ENCODE measurements at regions not wholly inside any gene's neighbourhood (a gene's known extent, or its start where the extent isn't known, plus 50 kb on each side); places are given as distances from the start of the nearest gene placed in this dataset.
"Not testable (repeated sequence)": the region's sequence is repeated elsewhere in the genome, so short reads cannot be mapped to it uniquely, and the experiment has no call there.

DNA sequence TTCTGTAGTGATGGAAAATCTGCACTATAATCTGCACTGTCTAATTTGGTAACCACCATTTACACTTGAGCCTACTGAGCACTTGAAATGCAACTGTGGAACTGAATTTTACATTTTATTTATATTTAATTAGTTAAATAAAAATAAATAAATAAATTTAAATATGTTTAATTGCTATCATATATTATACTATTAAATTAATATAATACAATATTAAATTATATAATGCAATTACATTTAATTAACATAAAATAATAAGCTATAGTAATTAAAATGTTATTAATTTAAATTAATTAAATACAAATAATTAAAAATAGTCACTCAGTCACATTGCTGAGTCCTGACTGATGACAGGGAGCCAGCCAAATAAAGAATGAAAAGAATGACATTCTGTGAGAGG is 170.2 kb upstream of the F9 start:
- Histone ChIP-seq H3K9me3 (ENCODE audit: control insufficient read depth in 5 of 5, low read length in 5 of 5) (no peaks in the 10 kb centered on the region), H3K4me3 (ENCODE audit: low read depth in 1 of 5, low read length in 5 of 5) (no peak overlapping the region), H3K27me3 (ENCODE audit: control insufficient read depth in 5 of 5, insufficient read depth in 4 of 5, low read length in 5 of 5) (peaks cover 0 to 2% (median 0%) of the 10 kb centered on the region in 5 donors), H3K27ac (ENCODE audit: low read depth, low read length) (no peak overlapping the region), H3K36me3 (ENCODE audit: control insufficient read depth in 5 of 5, insufficient read depth in 5 of 5, low read length in 5 of 5) (no peaks in the 10 kb centered on the region), H3K4me1 (ENCODE audit: control insufficient read depth in 5 of 5, insufficient read depth in 5 of 5, low read length in 5 of 5) (no peaks in the 10 kb centered on the region), H3K9ac (ENCODE audit: low read length in 5 of 5) (no peak overlapping the region)

DNA sequence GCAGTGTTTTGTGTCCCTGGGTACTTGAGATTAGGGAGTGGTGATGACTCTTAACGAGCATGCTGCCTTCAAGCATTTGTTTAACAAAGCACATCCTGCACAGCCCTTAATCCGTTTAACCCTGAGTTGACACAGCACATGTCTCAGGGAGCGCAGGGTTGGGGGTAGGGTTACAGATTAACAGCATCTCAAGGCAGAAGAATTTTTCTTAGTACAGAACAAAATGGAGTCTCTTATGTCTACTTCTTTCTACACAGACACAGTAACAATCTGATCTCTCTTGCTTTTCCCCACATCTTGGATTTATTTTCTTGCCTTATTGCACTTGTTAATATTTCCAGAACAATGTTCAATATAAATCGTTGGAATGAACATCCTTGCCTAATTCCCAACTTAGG is 187.9 kb upstream of the F9 start:
- H3K9me3 ChIP-seq (ENCODE audit: control insufficient read depth in 5 of 5, low read length in 5 of 5); H3K27me3 ChIP-seq (ENCODE audit: control insufficient read depth in 5 of 5, insufficient read depth in 4 of 5, low read length in 5 of 5); H3K27ac ChIP-seq (ENCODE audit: low read depth, low read length); H3K4me1 ChIP-seq (ENCODE audit: control insufficient read depth in 5 of 5, insufficient read depth in 5 of 5, low read length in 5 of 5); H3K36me3 ChIP-seq (ENCODE audit: control insufficient read depth in 5 of 5, insufficient read depth in 5 of 5, low read length in 5 of 5); H3K9ac ChIP-seq (ENCODE audit: low read length in 5 of 5); H3K4me3 ChIP-seq (ENCODE audit: low read depth in 1 of 5, low read length in 5 of 5): not testable (repeated sequence)

DNA sequence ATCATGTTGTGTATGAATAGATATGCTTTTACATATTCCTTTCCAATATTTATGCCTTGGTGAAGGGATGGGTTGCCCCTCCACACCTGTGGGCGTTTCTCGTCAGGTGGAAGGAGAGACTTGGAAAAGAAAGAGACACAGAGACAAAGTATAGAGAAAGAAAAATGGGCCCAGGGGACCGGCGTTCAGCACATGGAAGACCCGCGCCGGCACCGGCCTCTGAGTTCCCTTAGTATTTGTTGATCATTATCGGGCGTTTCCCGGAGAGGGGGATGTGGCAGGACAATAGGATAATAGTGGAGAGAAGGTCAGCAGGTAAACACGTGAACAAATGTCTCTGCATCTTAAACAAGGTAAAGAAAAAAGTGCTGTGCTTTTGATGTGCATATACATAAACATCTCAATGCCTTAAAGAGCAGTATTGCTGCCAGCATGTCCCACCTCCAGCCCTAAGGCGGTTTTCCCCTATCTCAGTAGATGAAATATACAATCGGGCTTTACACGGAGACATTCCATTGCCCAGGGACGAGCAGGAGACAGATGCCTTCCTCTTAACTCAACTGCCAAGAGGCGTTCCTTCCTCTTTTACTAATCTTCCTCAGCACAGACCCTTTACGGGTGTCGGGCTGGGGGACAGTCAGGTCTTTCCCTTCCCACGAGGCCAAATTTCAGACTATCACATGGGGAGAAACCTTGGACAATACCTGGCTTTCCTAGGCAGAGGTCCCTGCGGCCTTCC is 188.5 kb upstream of the F9 start:
- H3K27me3 ChIP-seq (ENCODE audit: control insufficient read depth in 5 of 5, insufficient read depth in 4 of 5, low read length in 5 of 5); H3K27ac ChIP-seq (ENCODE audit: low read depth, low read length); H3K36me3 ChIP-seq (ENCODE audit: control insufficient read depth in 5 of 5, insufficient read depth in 5 of 5, low read length in 5 of 5); H3K4me1 ChIP-seq (ENCODE audit: control insufficient read depth in 5 of 5, insufficient read depth in 5 of 5, low read length in 5 of 5); H3K9me3 ChIP-seq (ENCODE audit: control insufficient read depth in 5 of 5, low read length in 5 of 5); H3K9ac ChIP-seq (ENCODE audit: low read length in 5 of 5); H3K4me3 ChIP-seq (ENCODE audit: low read depth in 1 of 5, low read length in 5 of 5): not testable (repeated sequence)

- H3K27ac ChIP-seq (ENCODE audit: low read depth, low read length) = no peak overlapping the region
- H3K4me3 ChIP-seq (ENCODE audit: low read depth in 1 of 5, low read length in 5 of 5) = no peak overlapping the region
- no peaks in the 10 kb centered on the region for H3K36me3 ChIP-seq (ENCODE audit: control insufficient read depth in 5 of 5, insufficient read depth in 5 of 5, low read length in 5 of 5)
- H3K27me3 ChIP-seq (ENCODE audit: control insufficient read depth in 5 of 5, insufficient read depth in 4 of 5, low read length in 5 of 5) = no peaks in the 10 kb centered on the region
- H3K9me3 ChIP-seq (ENCODE audit: control insufficient read depth in 5 of 5, low read length in 5 of 5) = peaks cover 0 to 11% (median 3%) of the 10 kb centered on the region in 5 donors
- H3K4me1 ChIP-seq (ENCODE audit: control insufficient read depth in 5 of 5, insufficient read depth in 5 of 5, low read length in 5 of 5) = no peaks in the 10 kb centered on the region
- H3K9ac ChIP-seq (ENCODE audit: low read length in 5 of 5) = no peak overlapping the region
These were observed 198.1 kb upstream of the F9 start for GRCh38 chrX:139332441-139332840.

GRCh38 chrX:139327355-139327754 is 203.2 kb upstream of the F9 start:
- Histone ChIP-seq H3K4me1 (ENCODE audit: control insufficient read depth in 5 of 5, insufficient read depth in 5 of 5, low read length in 5 of 5) (no peaks in the 10 kb centered on the region), H3K9me3 (ENCODE audit: control insufficient read depth in 5 of 5, low read length in 5 of 5) (peaks cover 0 to 15% (median 4%) of the 10 kb centered on the region in 5 donors)

DNA sequence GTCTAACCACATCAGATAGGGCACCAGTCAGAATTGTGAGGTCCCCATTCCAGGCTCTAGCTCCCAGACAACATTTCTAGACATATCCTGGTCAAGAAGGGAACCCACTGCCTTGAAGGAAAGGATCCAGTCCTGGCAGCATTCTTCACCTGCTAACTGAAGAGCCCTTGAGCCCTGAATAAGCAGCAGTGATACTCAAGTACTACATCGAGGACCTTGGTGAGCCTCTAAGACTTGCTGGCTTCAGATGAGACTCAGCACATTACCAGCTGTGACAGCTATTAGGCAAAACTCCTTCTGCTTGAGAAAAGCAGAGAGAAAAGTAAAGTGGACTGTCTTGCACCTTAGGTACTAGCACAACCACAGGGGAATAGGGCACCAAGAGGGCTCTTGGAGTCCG is 205.8 kb upstream of the F9 start:
- no peaks in the 10 kb centered on the region for H3K27me3 ChIP-seq (ENCODE audit: control insufficient read depth in 5 of 5, insufficient read depth in 4 of 5, low read length in 5 of 5)
- H3K4me3 ChIP-seq (ENCODE audit: low read depth in 1 of 5, low read length in 5 of 5) = no peak overlapping the region
- H3K36me3 ChIP-seq (ENCODE audit: control insufficient read depth in 5 of 5, insufficient read depth in 5 of 5, low read length in 5 of 5) = no peaks in the 10 kb centered on the region

More at GRCh38 chrX:139327355-139327754, 203.2 kb upstream of the F9 start:
- H3K27ac ChIP-seq (ENCODE audit: low read depth, low read length) = no peak overlapping the region
- no peak overlapping the region for H3K4me3 ChIP-seq (ENCODE audit: low read depth in 1 of 5, low read length in 5 of 5)
- H3K36me3 ChIP-seq (ENCODE audit: control insufficient read depth in 5 of 5, insufficient read depth in 5 of 5, low read length in 5 of 5) = no peaks in the 10 kb centered on the region
- no peaks in the 10 kb centered on the region for H3K27me3 ChIP-seq (ENCODE audit: control insufficient read depth in 5 of 5, insufficient read depth in 4 of 5, low read length in 5 of 5)
- H3K9ac ChIP-seq (ENCODE audit: low read length in 5 of 5) = no peak overlapping the region

DNA sequence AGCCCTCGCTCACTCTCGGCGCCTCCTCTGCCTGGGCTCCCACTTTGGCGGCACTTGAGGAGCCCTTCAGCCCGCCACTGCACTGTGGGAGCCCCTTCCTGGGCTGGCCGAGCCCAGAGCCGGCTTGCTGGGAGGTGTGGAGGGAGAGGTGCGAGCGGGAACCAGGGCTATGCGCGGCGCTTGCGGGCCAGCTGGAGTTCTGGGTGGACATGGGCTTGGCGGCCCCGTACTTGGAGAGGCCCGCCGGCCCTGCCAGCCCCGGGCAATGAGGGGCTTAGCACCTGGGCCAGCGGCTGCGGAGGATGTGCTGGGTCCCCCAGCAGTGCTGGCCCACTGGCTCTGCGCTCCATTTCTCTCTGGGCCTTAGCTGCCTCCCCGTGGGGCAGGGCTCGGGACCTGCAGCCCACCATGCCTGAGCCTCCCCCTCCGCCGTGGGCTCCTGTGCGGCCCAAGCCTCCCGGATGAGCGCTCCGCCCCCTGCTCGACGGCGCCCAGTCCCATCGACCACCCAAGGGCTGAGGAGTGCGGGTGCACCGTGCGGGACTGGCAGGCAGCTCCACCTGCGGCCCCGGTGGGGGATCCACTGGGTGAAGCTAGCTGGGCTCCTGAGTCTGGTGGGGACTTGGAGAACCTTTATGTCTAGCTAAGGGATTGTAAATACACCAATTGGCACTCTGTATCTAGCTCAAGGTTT is 209.7 kb upstream of the F9 start:
- not testable (repeated sequence) for H3K27me3 ChIP-seq (ENCODE audit: control insufficient read depth in 5 of 5, insufficient read depth in 4 of 5, low read length in 5 of 5); H3K27ac ChIP-seq (ENCODE audit: low read depth, low read length); H3K9me3 ChIP-seq (ENCODE audit: control insufficient read depth in 5 of 5, low read length in 5 of 5); H3K4me1 ChIP-seq (ENCODE audit: control insufficient read depth in 5 of 5, insufficient read depth in 5 of 5, low read length in 5 of 5); H3K36me3 ChIP-seq (ENCODE audit: control insufficient read depth in 5 of 5, insufficient read depth in 5 of 5, low read length in 5 of 5); H3K9ac ChIP-seq (ENCODE audit: low read length in 5 of 5); H3K4me3 ChIP-seq (ENCODE audit: low read depth in 1 of 5, low read length in 5 of 5)

More for the DNA sequence above, 205.8 kb upstream of the F9 start:
- H3K9ac ChIP-seq (ENCODE audit: low read length in 5 of 5) = no peak overlapping the region
- H3K27ac ChIP-seq (ENCODE audit: low read depth, low read length) = no peak overlapping the region
- no peaks in the 10 kb centered on the region for H3K4me1 ChIP-seq (ENCODE audit: control insufficient read depth in 5 of 5, insufficient read depth in 5 of 5, low read length in 5 of 5)
- H3K9me3 ChIP-seq (ENCODE audit: control insufficient read depth in 5 of 5, low read length in 5 of 5) = peaks cover 0 to 9% (median 4%) of the 10 kb centered on the region in 5 donors

- H3K4me1 ChIP-seq (ENCODE audit: control insufficient read depth in 5 of 5, insufficient read depth in 5 of 5, low read length in 5 of 5); H3K27me3 ChIP-seq (ENCODE audit: control insufficient read depth in 5 of 5, insufficient read depth in 4 of 5, low read length in 5 of 5); H3K27ac ChIP-seq (ENCODE audit: low read depth, low read length); H3K36me3 ChIP-seq (ENCODE audit: control insufficient read depth in 5 of 5, insufficient read depth in 5 of 5, low read length in 5 of 5); H3K4me3 ChIP-seq (ENCODE audit: low read depth in 1 of 5, low read length in 5 of 5); H3K9ac ChIP-seq (ENCODE audit: low read length in 5 of 5): not testable (repeated sequence)
- peaks cover 4 to 20% (median 15%) of the 10 kb centered on the region in 5 donors for H3K9me3 ChIP-seq (ENCODE audit: control insufficient read depth in 5 of 5, low read length in 5 of 5)
These were observed 223.9 kb upstream of the F9 start for GRCh38 chrX:139306675-139307074.

DNA sequence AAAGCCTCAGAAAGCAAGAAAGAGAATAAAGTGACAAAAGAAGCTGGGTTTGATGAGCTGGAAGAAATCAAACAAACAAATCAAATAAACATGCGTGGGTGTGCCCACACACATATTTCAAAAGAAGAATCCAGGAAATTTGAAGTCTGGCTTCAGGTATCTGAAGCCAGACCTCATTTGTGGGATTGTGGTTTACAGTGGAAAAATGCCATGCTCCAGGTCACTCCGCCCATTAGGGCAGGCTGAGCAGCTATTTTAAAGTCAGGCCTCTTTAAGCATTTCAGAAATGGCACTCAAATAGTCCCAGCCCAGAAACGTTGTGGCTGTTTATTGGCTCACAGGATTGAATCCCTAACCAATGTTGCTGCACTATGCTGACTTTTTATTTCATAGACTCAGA is 226.1 kb upstream of the F9 start:
- Histone ChIP-seq H3K27me3 (ENCODE audit: control insufficient read depth in 5 of 5, insufficient read depth in 4 of 5, low read length in 5 of 5) (peaks cover 0 to 7% (median 2%) of the 10 kb centered on the region in 5 donors), H3K36me3 (ENCODE audit: control insufficient read depth in 5 of 5, insufficient read depth in 5 of 5, low read length in 5 of 5) (no peaks in the 10 kb centered on the region), H3K4me3 (ENCODE audit: low read depth in 1 of 5, low read length in 5 of 5) (no peak overlapping the region), H3K27ac (ENCODE audit: low read depth, low read length) (no peak overlapping the region), H3K4me1 (ENCODE audit: control insufficient read depth in 5 of 5, insufficient read depth in 5 of 5, low read length in 5 of 5) (no peaks in the 10 kb centered on the region), H3K9me3 (ENCODE audit: control insufficient read depth in 5 of 5, low read length in 5 of 5) (peaks cover 4 to 20% (median 15%) of the 10 kb centered on the region in 5 donors), H3K9ac (ENCODE audit: low read length in 5 of 5) (no peak overlapping the region)

DNA sequence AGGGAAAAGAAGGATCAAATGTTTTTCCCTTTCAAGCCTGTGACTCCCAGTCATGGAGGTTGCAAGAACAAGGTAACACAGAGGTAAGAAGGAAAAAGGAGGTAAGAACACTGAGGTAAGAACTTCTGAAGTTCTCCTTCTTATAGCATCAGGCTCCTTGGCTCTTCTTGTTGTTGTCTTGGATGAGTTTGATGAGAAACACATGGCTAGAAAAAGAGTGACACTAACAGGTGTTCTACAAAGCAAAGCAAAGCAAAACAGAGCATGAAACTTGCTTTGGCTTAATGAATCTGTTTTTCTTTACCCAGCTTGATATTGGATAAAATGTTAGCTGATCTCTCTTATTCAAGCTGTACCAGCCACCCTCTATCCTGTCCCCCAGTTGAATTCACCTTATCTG is 231.2 kb upstream of the F9 start:
- Histone ChIP-seq H3K4me3 (ENCODE audit: low read depth in 1 of 5, low read length in 5 of 5) (no peak overlapping the region), H3K27ac (ENCODE audit: low read depth, low read length) (no peak overlapping the region), H3K9me3 (ENCODE audit: control insufficient read depth in 5 of 5, low read length in 5 of 5) (no peaks in the 10 kb centered on the region), H3K4me1 (ENCODE audit: control insufficient read depth in 5 of 5, insufficient read depth in 5 of 5, low read length in 5 of 5) (no peaks in the 10 kb centered on the region), H3K36me3 (ENCODE audit: control insufficient read depth in 5 of 5, insufficient read depth in 5 of 5, low read length in 5 of 5) (no peaks in the 10 kb centered on the region), H3K9ac (ENCODE audit: low read length in 5 of 5) (no peak overlapping the region), H3K27me3 (ENCODE audit: control insufficient read depth in 5 of 5, insufficient read depth in 4 of 5, low read length in 5 of 5) (peaks cover 0 to 8% (median 4%) of the 10 kb centered on the region in 5 donors)
